Neural cell (in vitro differentiated cells): ENCODE measurements at regions not wholly inside any gene's neighbourhood (a gene's known extent, or its start where the extent isn't known, plus 50 kb on each side); places are given as distances from the start of the nearest gene placed in this dataset.

Source experiments
- EZH2 ChIP-seq: fragments of 200-600, 300-800 bp; shearing (Covaris generic), sonication (generic); IDR thresholded peaks from 2 replicates; pipeline ENCODE4 v1.6.1; 2014; ENCODE audit warnings: antibody characterized with exemption, low read length, borderline replicate concordance, mild to moderate bottlenecking; ENCODE audit not compliant: insufficient read depth, poor library complexity, severe bottlenecking
- POLR2AphosphoS5 ChIP-seq: IDR thresholded peaks from 2 replicates; pipeline ENCODE4 v1.6.1; 2012
- RAD21 ChIP-seq: fragments of 450-650 bp; conservative IDR thresholded peaks from 2 replicates; pipeline ENCODE4 v1.6.1; 2014; ENCODE audit warnings: antibody characterized with exemption, mild to moderate bottlenecking, moderate library complexity
- TAF1 ChIP-seq: IDR thresholded peaks from 2 replicates; pipeline ENCODE4 v1.6.1; 2012; ENCODE audit warnings: low read depth
- TF ChIP-seq, protein P1 (sequence below): fragments of 450-650 bp; IDR thresholded peaks from 2 replicates; pipeline ENCODE4 v1.5.1; 2014; ENCODE audit warnings: antibody characterized with exemption, mild to moderate bottlenecking, moderate library complexity; ENCODE audit not compliant: poor library complexity, severe bottlenecking

DNA sequence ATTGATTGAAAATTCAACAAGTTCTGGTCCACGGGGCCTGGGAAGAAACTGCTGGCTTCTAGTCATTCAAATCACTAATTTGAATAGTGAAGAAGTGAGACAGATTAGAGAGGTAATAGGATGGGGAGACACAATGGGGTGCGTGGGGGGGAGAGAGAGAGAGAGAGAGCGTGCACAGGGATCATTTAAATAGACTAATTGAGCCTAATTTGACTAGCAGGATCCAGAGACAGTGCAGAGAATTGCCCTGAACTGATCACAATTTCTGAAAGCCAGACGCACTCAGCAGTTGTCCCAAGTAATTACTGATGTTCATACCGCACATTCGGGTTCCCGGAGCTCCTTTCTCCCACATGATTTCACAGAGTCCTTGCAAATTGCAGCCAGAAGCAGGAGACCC is 50.3 kb upstream of the C5orf58 start:
- no peak for TF ChIP-seq RAD21
- TF ChIP-seq, protein P1, sequence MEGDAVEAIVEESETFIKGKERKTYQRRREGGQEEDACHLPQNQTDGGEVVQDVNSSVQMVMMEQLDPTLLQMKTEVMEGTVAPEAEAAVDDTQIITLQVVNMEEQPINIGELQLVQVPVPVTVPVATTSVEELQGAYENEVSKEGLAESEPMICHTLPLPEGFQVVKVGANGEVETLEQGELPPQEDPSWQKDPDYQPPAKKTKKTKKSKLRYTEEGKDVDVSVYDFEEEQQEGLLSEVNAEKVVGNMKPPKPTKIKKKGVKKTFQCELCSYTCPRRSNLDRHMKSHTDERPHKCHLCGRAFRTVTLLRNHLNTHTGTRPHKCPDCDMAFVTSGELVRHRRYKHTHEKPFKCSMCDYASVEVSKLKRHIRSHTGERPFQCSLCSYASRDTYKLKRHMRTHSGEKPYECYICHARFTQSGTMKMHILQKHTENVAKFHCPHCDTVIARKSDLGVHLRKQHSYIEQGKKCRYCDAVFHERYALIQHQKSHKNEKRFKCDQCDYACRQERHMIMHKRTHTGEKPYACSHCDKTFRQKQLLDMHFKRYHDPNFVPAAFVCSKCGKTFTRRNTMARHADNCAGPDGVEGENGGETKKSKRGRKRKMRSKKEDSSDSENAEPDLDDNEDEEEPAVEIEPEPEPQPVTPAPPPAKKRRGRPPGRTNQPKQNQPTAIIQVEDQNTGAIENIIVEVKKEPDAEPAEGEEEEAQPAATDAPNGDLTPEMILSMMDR, result no peak
- no peak for TF ChIP-seq TAF1
- no peak for TF ChIP-seq POLR2AphosphoS5
- no peak for TF ChIP-seq EZH2
